GM20000 (cell line): ENCODE measurements at regions not wholly inside any gene's neighbourhood (a gene's known extent, or its start where the extent isn't known, plus 50 kb on each side); places are given as distances from the start of the nearest gene placed in this dataset.
"Not testable (repeated sequence)": the region's sequence is repeated elsewhere in the genome, so short reads cannot be mapped to it uniquely, and the experiment has no call there.

Source experiments
- DNase-seq: peaks from one replicate; pipeline ENCODE4 v3.0.0; 2012; ENCODE audit warnings: low spot score
- TF ChIP-seq, protein P1 (sequence below): IDR thresholded peaks from 2 replicates; pipeline ENCODE4 v1.5.1; 2012; ENCODE audit warnings: mild to moderate bottlenecking, control low read depth; ENCODE audit errors: extremely low read depth, missing control alignments

- no peak for DNase-seq
- TF ChIP-seq, protein P1, sequence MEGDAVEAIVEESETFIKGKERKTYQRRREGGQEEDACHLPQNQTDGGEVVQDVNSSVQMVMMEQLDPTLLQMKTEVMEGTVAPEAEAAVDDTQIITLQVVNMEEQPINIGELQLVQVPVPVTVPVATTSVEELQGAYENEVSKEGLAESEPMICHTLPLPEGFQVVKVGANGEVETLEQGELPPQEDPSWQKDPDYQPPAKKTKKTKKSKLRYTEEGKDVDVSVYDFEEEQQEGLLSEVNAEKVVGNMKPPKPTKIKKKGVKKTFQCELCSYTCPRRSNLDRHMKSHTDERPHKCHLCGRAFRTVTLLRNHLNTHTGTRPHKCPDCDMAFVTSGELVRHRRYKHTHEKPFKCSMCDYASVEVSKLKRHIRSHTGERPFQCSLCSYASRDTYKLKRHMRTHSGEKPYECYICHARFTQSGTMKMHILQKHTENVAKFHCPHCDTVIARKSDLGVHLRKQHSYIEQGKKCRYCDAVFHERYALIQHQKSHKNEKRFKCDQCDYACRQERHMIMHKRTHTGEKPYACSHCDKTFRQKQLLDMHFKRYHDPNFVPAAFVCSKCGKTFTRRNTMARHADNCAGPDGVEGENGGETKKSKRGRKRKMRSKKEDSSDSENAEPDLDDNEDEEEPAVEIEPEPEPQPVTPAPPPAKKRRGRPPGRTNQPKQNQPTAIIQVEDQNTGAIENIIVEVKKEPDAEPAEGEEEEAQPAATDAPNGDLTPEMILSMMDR: no peak
Observed at GRCh38 chr3:63128380-63128779, 149.7 kb upstream of the SYNPR start.

GRCh38 chr3:63130625-63131024 lies 147.5 kb upstream of the SYNPR start:
- TF ChIP-seq, protein P1: no peak
- no peak for DNase-seq

DNA sequence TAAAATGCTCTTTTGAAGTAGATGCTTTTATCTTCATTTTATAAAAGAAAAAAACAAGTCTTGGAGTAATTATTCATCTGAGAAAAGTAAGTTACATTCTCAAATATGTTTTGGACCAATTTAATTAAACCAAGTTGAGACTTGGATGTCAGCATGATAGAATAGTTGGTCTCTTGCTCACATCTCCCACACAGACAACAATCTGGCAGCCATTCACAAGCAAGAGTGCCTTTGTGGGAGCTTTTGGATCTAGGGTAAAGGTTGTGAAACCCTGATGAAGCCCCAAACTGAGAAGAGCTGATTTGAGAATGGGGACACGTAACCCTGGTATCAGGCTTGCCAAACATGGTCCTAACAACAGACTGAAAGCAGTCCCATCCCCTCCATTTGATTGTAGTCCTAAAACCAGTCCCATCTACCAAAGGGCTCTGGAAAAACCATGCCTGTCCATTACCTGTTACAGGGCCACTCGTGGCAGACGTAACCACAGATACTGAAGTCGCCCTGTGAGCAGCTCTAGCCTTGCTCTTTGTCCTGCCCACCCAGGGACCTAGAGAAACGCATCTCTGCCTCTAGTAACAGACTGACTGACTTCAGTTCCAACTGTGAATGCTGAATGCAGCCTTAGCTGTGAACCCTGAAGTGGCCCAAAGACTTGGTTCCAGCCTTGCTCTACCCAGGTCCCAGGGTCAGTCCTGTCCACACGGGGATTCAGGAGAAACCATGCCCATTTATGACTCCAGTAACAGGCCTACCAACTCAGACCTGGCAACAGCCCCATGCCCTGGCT lies 145.5 kb upstream of the SYNPR start:
- TF ChIP-seq, protein P1: no peak
- DNase-seq: no peak

DNA sequence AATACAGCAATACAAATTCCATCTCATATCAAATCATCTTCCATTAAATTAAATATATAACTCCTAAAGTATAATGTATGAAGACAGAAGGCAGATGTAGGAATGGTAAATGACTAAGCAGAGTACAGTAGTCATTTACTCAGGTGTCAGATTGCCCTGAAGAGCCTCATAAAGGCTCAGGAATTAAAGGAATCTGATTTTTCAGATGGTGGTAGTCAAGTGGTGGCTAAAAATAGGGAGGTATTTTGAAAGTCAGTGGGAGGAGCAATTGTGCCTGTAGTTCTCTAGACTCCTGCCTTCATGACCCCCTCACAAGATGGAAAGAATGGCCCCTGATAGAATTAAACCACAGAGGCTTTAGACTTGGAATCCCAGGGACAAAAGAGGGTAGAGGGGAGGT lies 142.7 kb upstream of the SYNPR start:
- TF ChIP-seq, protein P1: no peak
- no peak for DNase-seq

DNA sequence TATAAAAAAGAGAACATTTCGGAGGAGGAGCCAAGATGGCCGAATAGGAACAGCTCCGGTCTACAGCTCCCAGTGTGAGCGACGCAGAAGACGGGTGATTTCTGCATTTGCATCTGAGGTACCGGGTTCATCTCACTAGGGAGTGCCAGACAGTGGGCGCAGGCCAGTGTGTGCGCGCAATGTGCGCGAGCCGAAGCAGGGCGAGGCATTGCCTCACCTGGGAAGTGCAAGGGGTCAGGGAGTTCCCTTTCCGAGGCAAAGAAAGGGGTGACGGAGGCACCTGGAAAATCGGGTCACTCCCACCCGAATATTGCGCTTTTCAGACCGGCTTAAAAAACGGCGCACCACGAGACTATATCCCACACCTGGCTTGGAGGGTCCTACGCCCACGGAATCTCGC lies 141.9 kb upstream of the SYNPR start:
- not testable (repeated sequence) for DNase-seq

GRCh38 chr3:63142681-63143080 lies 135.4 kb upstream of the SYNPR start:
- TF ChIP-seq, protein P1: no peak
- no peak for DNase-seq

DNA sequence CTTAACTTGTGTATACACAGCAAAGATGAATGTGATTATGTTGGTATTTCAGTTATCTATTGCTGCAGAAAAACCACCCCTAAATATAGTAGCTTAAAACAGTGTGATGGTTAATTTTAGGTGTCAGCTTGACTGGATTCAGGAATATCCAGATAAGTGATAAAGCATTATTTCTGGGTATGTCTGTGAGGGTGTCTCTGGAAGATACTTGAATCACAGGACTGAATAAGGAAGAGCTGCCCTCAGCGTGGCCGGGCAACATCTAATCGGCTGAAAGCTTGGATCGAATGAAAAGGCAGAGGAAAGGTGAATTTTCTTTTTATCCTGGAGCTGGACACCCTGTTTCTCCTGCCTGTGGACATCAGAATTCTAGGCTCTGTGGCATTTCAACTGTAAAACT lies 132.0 kb upstream of the SYNPR start:
- no peak for DNase-seq
- TF ChIP-seq, protein P1: no peak

- TF ChIP-seq, protein P1: no peak
- DNase-seq: no peak
Observed at GRCh38 chr3:63150880-63151279, 127.2 kb upstream of the SYNPR start.
